ENCODE measurements at regions not wholly inside any gene's neighbourhood (a gene's known extent, or its start where the extent isn't known, plus 50 kb on each side); places are given as distances from the start of the nearest gene placed in this dataset.
"Not testable (repeated sequence)": the region's sequence is repeated elsewhere in the genome, so short reads cannot be mapped to it uniquely, and the experiment has no call there.

- ChIA-PET POLR2A (no interaction called here), CTCF (no interaction called here)
- H3K4me3 Mint-ChIP-seq = no peak overlapping the region
- Histone ChIP-seq H2AFZ (ENCODE audit: insufficient read depth, low read depth, low read length, poor library complexity, severe bottlenecking) (no peak overlapping the region), H3K4me3 (ENCODE audit: control extremely low read depth in 1 of 5, extremely low read depth in 1 of 5, insufficient read depth in 1 of 5, low read depth in 2 of 5, low read length in 4 of 5) (no peak overlapping the region), H3K4me2 (replicated peaks; ENCODE audit: low read depth, low read length, poor library complexity, severe bottlenecking) (no peak overlapping the region), H3K36me3 (replicated peaks in 1 of 2; ENCODE audit: control extremely low read depth in 1 of 2, control insufficient read depth in 1 of 2, extremely low read depth in 1 of 2, insufficient read depth in 2 of 2, low read length in 1 of 2) (no peaks in the 10 kb centered on the region), H3K27me3 (replicated peaks in 1 of 4; ENCODE audit: control extremely low read depth in 1 of 4, control insufficient read depth in 3 of 4, insufficient read depth in 4 of 4, low read length in 3 of 4) (no peaks in the 10 kb centered on the region), H3K79me2 (ENCODE audit: control insufficient read depth, insufficient read depth, low read length) (no peaks in the 10 kb centered on the region), H3K9ac (ENCODE audit: low read length) (no peak overlapping the region), H3K4me1 (ENCODE audit: control insufficient read depth in 2 of 2, insufficient read depth in 2 of 2, low read length in 2 of 2) (no peaks in the 10 kb centered on the region), H3K27ac (ENCODE audit: low read length in 2 of 2) (no peak overlapping the region), H3K9me3 (ENCODE audit: control extremely low read depth in 1 of 3, control insufficient read depth in 2 of 3, insufficient read depth in 1 of 3, low read length in 2 of 3) (no peaks in the 10 kb centered on the region), H4K20me1 (ENCODE audit: control insufficient read depth, insufficient read depth, low read length, poor library complexity, severe bottlenecking) (no peaks in the 10 kb centered on the region)
- no peak for DNase-seq
- H3K27me3 Mint-ChIP-seq = peaks cover 15% of the 10 kb centered on the region
- H3K9me3 Mint-ChIP-seq (ENCODE audit: insufficient read depth) = peaks cover 3% of the 10 kb centered on the region
- ATAC-seq (ENCODE audit: low read depth) = no peak
- no peaks in the 10 kb centered on the region for H3K4me1 Mint-ChIP-seq
- 78% methylated on average over 1 of the region's 2 CpGs for WGBS (ENCODE audit: insufficient coverage)
- intact Hi-C loops (cut with micrococcal nuclease) = no loop called here
- no peak for TF ChIP-seq EZH2 (IDR thresholded peaks at IDR 0.05; ENCODE audit: borderline replicate concordance, insufficient read depth, low read depth, low read length, poor library complexity, severe bottlenecking)
- TF ChIP-seq CTCF (IDR thresholded peaks at IDR 0.05) = no peak
- no peak overlapping the region for H3K27ac Mint-ChIP-seq
Observed at GRCh38 chr11:19418221-19418620, 177.5 kb upstream of the E2F8 start.

- ATAC-seq (ENCODE audit: low read depth); H3K27ac Mint-ChIP-seq; H3K9ac ChIP-seq (ENCODE audit: low read length); H3K9me3 Mint-ChIP-seq (ENCODE audit: insufficient read depth); H3K4me1 ChIP-seq (ENCODE audit: control insufficient read depth in 2 of 2, insufficient read depth in 2 of 2, low read length in 2 of 2); CTCF ChIA-PET; H3K4me2 ChIP-seq (replicated peaks; ENCODE audit: low read depth, low read length, poor library complexity, severe bottlenecking); H3K27me3 ChIP-seq (replicated peaks in 1 of 4; ENCODE audit: control extremely low read depth in 1 of 4, control insufficient read depth in 3 of 4, insufficient read depth in 4 of 4, low read length in 3 of 4); H3K4me3 Mint-ChIP-seq; H3K4me3 ChIP-seq (ENCODE audit: control extremely low read depth in 1 of 5, extremely low read depth in 1 of 5, insufficient read depth in 1 of 5, low read depth in 2 of 5, low read length in 4 of 5); H3K9me3 ChIP-seq (ENCODE audit: control extremely low read depth in 1 of 3, control insufficient read depth in 2 of 3, insufficient read depth in 1 of 3, low read length in 2 of 3); DNase-seq; H2AFZ ChIP-seq (ENCODE audit: insufficient read depth, low read depth, low read length, poor library complexity, severe bottlenecking); H3K79me2 ChIP-seq (ENCODE audit: control insufficient read depth, insufficient read depth, low read length); H4K20me1 ChIP-seq (ENCODE audit: control insufficient read depth, insufficient read depth, low read length, poor library complexity, severe bottlenecking); H3K27ac ChIP-seq (ENCODE audit: low read length in 2 of 2); H3K36me3 ChIP-seq (replicated peaks in 1 of 2; ENCODE audit: control extremely low read depth in 1 of 2, control insufficient read depth in 1 of 2, extremely low read depth in 1 of 2, insufficient read depth in 2 of 2, low read length in 1 of 2); H3K4me1 Mint-ChIP-seq; intact Hi-C loops (cut with micrococcal nuclease): not testable (repeated sequence)
- POLR2A ChIA-PET = interaction anchor here (0.7 kb wide), 1 partner anchor 80 kb away, joined by 3 read pairs; no protein-coding TSS in a partner anchor
- H3K27me3 Mint-ChIP-seq = peaks cover 25% of the 10 kb centered on the region
- WGBS (ENCODE audit: insufficient coverage) = 14% methylated on average over 2 of the region's 3 CpGs
Observed at GRCh38 chr11:19412070-19412469, 171.3 kb upstream of the E2F8 start.

Data from B cell (primary cell).